ENCODE measurements at regions not wholly inside any gene's neighbourhood (a gene's known extent, or its start where the extent isn't known, plus 50 kb on each side); places are given as distances from the start of the nearest gene placed in this dataset.

GRCh38 chr16:51854401-51854951 lies 692.5 kb downstream of the TOX3 start:
- no peak for DNase-seq (ENCODE audit: low read depth)
- TF ChIP-seq CTCF (IDR thresholded peaks at IDR 0.05; ENCODE audit: insufficient read depth, low read depth, low read length, missing control alignments), result no peak
- H3K4me3 ChIP-seq (ENCODE audit: low read length), result no peak overlapping the region

- H3K4me3 ChIP-seq (ENCODE audit: low read length), result no peak overlapping the region
- TF ChIP-seq CTCF (IDR thresholded peaks at IDR 0.05; ENCODE audit: insufficient read depth, low read depth, low read length, missing control alignments), result no peak
- no peak for DNase-seq (ENCODE audit: low read depth)
Measured at GRCh38 chr16:51853586-51853985, 693.4 kb downstream of the TOX3 start.

- no peak overlapping the region for H3K4me3 ChIP-seq (ENCODE audit: low read length)
- no peak for DNase-seq (ENCODE audit: low read depth)
- no peak for TF ChIP-seq CTCF (IDR thresholded peaks at IDR 0.05; ENCODE audit: insufficient read depth, low read depth, low read length, missing control alignments)
Measured at GRCh38 chr16:51852892-51853291, 694.1 kb downstream of the TOX3 start.

GRCh38 chr16:51851111-51851510 lies 695.8 kb downstream of the TOX3 start:
- H3K4me3 ChIP-seq (ENCODE audit: low read length), result no peak overlapping the region
- peak; percentile 54 for DNase-seq (ENCODE audit: low read depth)
- TF ChIP-seq CTCF (IDR thresholded peaks at IDR 0.05; ENCODE audit: insufficient read depth, low read depth, low read length, missing control alignments), result no peak

- no peak overlapping the region for H3K4me3 ChIP-seq (ENCODE audit: low read length)
- no peak for TF ChIP-seq CTCF (IDR thresholded peaks at IDR 0.05; ENCODE audit: insufficient read depth, low read depth, low read length, missing control alignments)
- no peak for DNase-seq (ENCODE audit: low read depth)
Measured at GRCh38 chr16:51849715-51850114, 697.2 kb downstream of the TOX3 start.

- no peak for TF ChIP-seq CTCF (IDR thresholded peaks at IDR 0.05; ENCODE audit: insufficient read depth, low read depth, low read length, missing control alignments)
- H3K4me3 ChIP-seq (ENCODE audit: low read length), result no peak overlapping the region
- no peak for DNase-seq (ENCODE audit: low read depth)
Measured at GRCh38 chr16:51845586-51846305, 694.7 kb upstream of the SALL1 start.

Measured in epithelial cell of esophagus (primary cell).